ENCODE measurements at regions not wholly inside any gene's neighbourhood (a gene's known extent, or its start where the extent isn't known, plus 50 kb on each side); places are given as distances from the start of the nearest gene placed in this dataset.

GRCh38 chr6:84511929-84512328 is 252.5 kb downstream of the TBX18 start:
- Histone ChIP-seq H3K9me3 (no peaks in the 10 kb centered on the region), H3K27me3 (no peaks in the 10 kb centered on the region), H3K27ac (no peak overlapping the region), H3K36me3 (no peaks in the 10 kb centered on the region), H3K4me3 (no peak overlapping the region), H3K4me1 (no peaks in the 10 kb centered on the region)
- in situ Hi-C loops (cut with MboI; ENCODE audit: low sequenced_read_pairs in 4 of 4), result no loop called here
- TF ChIP-seq POLR2A (IDR thresholded peaks at IDR 0.05) (no peak), CTCF (IDR thresholded peaks at IDR 0.05 in 4 of 5, conservative IDR thresholded peaks at IDR 0.05 in 1 of 5) (no peak)
- intact Hi-C loops (cut with DNase I; ENCODE audit: low total_unique reads), result no loop called here
- DNase-seq (no peak), ATAC-seq (no peak)

- DNase-seq (no peak), ATAC-seq (no peak)
- in situ Hi-C loops (cut with MboI; ENCODE audit: low sequenced_read_pairs in 4 of 4) (no loop called here), intact Hi-C loops (cut with DNase I; ENCODE audit: low total_unique reads) (no loop called here)
- Histone ChIP-seq H3K4me3 (no peak overlapping the region), H3K9me3 (no peaks in the 10 kb centered on the region), H3K36me3 (no peaks in the 10 kb centered on the region), H3K4me1 (no peaks in the 10 kb centered on the region), H3K27me3 (no peaks in the 10 kb centered on the region), H3K27ac (no peak overlapping the region)
- no peak for TF ChIP-seq POLR2A (IDR thresholded peaks at IDR 0.05)
- no peak for TF ChIP-seq CTCF (IDR thresholded peaks at IDR 0.05 in 4 of 5, conservative IDR thresholded peaks at IDR 0.05 in 1 of 5)
Observed at GRCh38 chr6:84508981-84509380, 255.4 kb downstream of the TBX18 start.

GRCh38 chr6:84508334-84508733 is 256.1 kb downstream of the TBX18 start:
- no peaks in the 10 kb centered on the region for H3K9me3 ChIP-seq
- no peaks in the 10 kb centered on the region for H3K27me3 ChIP-seq
- no peaks in the 10 kb centered on the region for H3K36me3 ChIP-seq
- H3K27ac ChIP-seq, result no peak overlapping the region
- in situ Hi-C loops (cut with MboI; ENCODE audit: low sequenced_read_pairs in 4 of 4), result no loop called here
- TF ChIP-seq CTCF (IDR thresholded peaks at IDR 0.05 in 4 of 5, conservative IDR thresholded peaks at IDR 0.05 in 1 of 5), result no peak
- no peak for TF ChIP-seq POLR2A (IDR thresholded peaks at IDR 0.05)
- intact Hi-C loops (cut with DNase I; ENCODE audit: low total_unique reads), result no loop called here
- ATAC-seq (no peak), DNase-seq (no peak)
- no peak overlapping the region for H3K4me3 ChIP-seq
- H3K4me1 ChIP-seq, result no peaks in the 10 kb centered on the region

GRCh38 chr6:84504025-84504424 is 260.4 kb downstream of the TBX18 start:
- ATAC-seq (no peak), DNase-seq (no peak)
- intact Hi-C loops (cut with DNase I; ENCODE audit: low total_unique reads), result no loop called here
- Histone ChIP-seq H3K27ac (no peak overlapping the region), H3K27me3 (no peaks in the 10 kb centered on the region), H3K36me3 (no peaks in the 10 kb centered on the region), H3K9me3 (no peaks in the 10 kb centered on the region), H3K4me1 (no peaks in the 10 kb centered on the region), H3K4me3 (no peak overlapping the region)
- TF ChIP-seq POLR2A (IDR thresholded peaks at IDR 0.05), result no peak
- TF ChIP-seq CTCF (IDR thresholded peaks at IDR 0.05 in 4 of 5, conservative IDR thresholded peaks at IDR 0.05 in 1 of 5), result no peak
- in situ Hi-C loops (cut with MboI; ENCODE audit: low sequenced_read_pairs in 4 of 4), result no loop called here

GRCh38 chr6:84501315-84501714 is 263.1 kb downstream of the TBX18 start:
- DNase-seq (no peak), ATAC-seq (no peak)
- TF ChIP-seq CTCF (IDR thresholded peaks at IDR 0.05 in 4 of 5, conservative IDR thresholded peaks at IDR 0.05 in 1 of 5) (no peak), POLR2A (IDR thresholded peaks at IDR 0.05) (no peak)
- H3K27ac ChIP-seq, result no peak overlapping the region
- in situ Hi-C loops (cut with MboI; ENCODE audit: low sequenced_read_pairs in 4 of 4) (no loop called here), intact Hi-C loops (cut with DNase I; ENCODE audit: low total_unique reads) (no loop called here)
- H3K4me3 ChIP-seq, result no peak overlapping the region
- H3K9me3 ChIP-seq, result no peaks in the 10 kb centered on the region
- H3K27me3 ChIP-seq, result no peaks in the 10 kb centered on the region
- H3K4me1 ChIP-seq, result no peaks in the 10 kb centered on the region
- no peaks in the 10 kb centered on the region for H3K36me3 ChIP-seq
